Esophagus (tissue), 2 donors: ENCODE measurements at regions not wholly inside any gene's neighbourhood (a gene's known extent, or its start where the extent isn't known, plus 50 kb on each side); places are given as distances from the start of the nearest gene placed in this dataset.

Experiments
- H3K27ac ChIP-seq, 2 donors: one replicate each; pipeline ENCODE4 v1.5.1; 2013; ENCODE audit warnings: low read depth in 2 of 2, mild to moderate bottlenecking in 2 of 2, inconsistent platforms in 1 of 2, low read length in 1 of 2, moderate library complexity in 1 of 2
- H3K27me3 ChIP-seq, 2 donors: one replicate each; pipeline ENCODE4 v1.6.1; 2013; ENCODE audit warnings: low read length in 2 of 2, control low read depth in 1 of 2, mild to moderate bottlenecking in 1 of 2; ENCODE audit not compliant: insufficient read depth in 2 of 2, control insufficient read depth in 1 of 2
- H3K36me3 ChIP-seq, 2 donors: one replicate each; pipeline ENCODE4 v1.6.1; 2013; ENCODE audit warnings: low read length in 1 of 2; ENCODE audit not compliant: control insufficient read depth in 2 of 2, insufficient read depth in 2 of 2
- H3K4me1 ChIP-seq, 2 donors: one replicate each; pipeline ENCODE4 v1.6.1; 2013; ENCODE audit warnings: low read length in 1 of 2; ENCODE audit not compliant: control insufficient read depth in 2 of 2, insufficient read depth in 2 of 2
- H3K4me3 ChIP-seq, 2 donors: one replicate each; pipeline ENCODE4 v1.5.1; 2013; ENCODE audit warnings: low read length in 2 of 2, mild to moderate bottlenecking in 2 of 2, low read depth in 1 of 2, moderate library complexity in 1 of 2
- H3K9me3 ChIP-seq, 2 donors: one replicate each; pipeline ENCODE4 v1.6.1; 2013; ENCODE audit warnings: mild to moderate bottlenecking in 2 of 2, low read depth in 1 of 2, low read length in 1 of 2, moderate library complexity in 1 of 2; ENCODE audit not compliant: control insufficient read depth in 2 of 2, insufficient read depth in 1 of 2
- WGBS, 2 donors: extraction: QIAGEN DNeasy Blood & Tissue Kit; methylation state at CpG; one replicate each; pipeline ENCODE4 v1.1.7; 2013; 5-methylcytosine and 5-hydroxymethylcytosine counted together
- donor health status: healthy with polysubstance abuse.
- donor health status: Bipolar disorder and iron deficiency.

DNA sequence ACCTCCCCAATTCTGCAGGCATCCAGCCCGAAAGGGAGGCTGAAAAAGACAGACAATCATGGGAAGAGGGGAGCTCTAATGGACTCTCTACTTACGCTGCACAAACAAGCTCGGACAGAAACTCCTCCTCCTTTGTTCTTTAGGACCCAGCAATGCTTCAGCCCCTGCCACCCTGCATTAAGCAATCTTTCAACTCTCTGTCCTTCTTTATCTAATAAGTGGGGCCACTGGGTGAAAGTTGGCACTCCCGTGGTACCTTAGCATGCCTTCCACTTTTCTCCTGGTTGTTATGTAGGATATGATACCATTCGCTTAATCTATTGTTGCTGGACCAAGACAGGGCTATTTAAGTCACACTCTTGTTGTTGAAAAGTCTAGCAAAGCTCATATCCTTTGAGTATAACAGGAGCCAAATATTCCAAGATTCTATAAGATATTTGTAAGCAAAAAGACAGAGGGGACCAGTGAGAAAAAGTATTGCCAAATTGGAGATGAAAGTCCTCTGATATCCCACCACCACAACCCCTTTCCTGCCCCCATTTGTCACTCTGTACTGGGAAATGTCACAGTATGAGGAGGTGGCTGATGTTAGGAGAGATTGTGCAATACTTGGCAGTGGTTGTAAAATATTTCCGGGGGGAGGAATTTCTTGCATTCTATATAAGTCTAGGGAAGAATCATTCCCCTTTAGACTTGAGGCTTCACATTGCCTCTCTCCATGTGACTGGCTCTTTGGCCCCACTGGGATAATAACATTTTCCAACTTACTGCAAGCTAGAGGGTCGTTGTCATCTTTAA lies 137.3 kb upstream of the GJB5 start:
- H3K36me3 ChIP-seq: no peaks in the 10 kb centered on the region
- no peaks in the 10 kb centered on the region for H3K27me3 ChIP-seq
- no peak overlapping the region for H3K27ac ChIP-seq
- H3K9me3 ChIP-seq: no peaks in the 10 kb centered on the region
- H3K4me3 ChIP-seq: no peak overlapping the region
- peaks cover 2% of the 10 kb centered on the region in 2 donors for H3K4me1 ChIP-seq
- 52 to 64% methylated on average over 7 of the region's 7 CpGs for WGBS, 2 donors

DNA sequence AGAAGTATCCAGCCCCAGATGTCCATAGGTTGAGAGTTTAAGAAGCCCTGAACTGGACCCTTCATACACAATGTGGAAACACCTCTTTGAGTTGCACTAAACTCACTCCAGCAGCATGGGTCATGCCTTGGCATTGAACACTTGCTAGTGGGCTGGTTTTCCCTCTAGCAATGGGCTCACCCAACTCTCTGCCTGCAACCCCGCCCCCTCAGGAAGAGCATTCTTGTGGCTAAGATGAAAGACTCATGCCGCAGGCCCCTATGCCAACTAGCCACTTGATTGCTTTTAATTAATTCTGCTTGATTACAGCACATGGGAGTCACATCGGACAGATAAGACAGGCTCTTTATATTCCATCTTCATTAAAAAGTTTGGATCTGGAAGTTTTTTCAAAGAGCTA lies 136.5 kb upstream of the GJB5 start:
- Histone ChIP-seq H3K9me3 (no peaks in the 10 kb centered on the region), H3K27ac (no peak overlapping the region), H3K4me3 (no peak overlapping the region), H3K27me3 (no peaks in the 10 kb centered on the region), H3K36me3 (no peaks in the 10 kb centered on the region), H3K4me1 (peaks cover 2% of the 10 kb centered on the region in 2 donors)
- WGBS, 2 donors: 59 to 63% methylated on average over 3 of the region's 3 CpGs

DNA sequence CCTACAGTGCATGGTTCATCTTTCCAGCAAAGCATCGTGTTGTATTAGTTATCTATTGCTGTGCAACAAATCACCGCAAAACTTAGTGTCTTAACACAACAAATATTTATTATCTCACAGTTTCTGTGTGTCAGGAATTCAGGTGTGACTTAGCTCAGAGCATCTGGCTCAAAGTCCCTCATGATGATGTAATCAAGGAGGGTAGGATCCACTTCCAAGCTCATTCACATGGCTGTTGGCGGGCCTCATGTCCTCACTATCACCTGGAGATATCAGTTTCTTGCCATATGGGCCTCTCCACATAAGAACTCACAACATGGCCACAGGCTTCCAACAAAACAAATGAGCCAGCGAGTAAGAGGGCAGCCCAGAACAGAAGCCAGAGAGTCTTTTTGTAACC lies 135.6 kb upstream of the GJB5 start:
- no peak overlapping the region for H3K27ac ChIP-seq
- no peaks in the 10 kb centered on the region for H3K9me3 ChIP-seq
- H3K4me1 ChIP-seq: peaks cover 0 to 2% of the 10 kb centered on the region in 2 donors
- no peaks in the 10 kb centered on the region for H3K27me3 ChIP-seq
- no peak overlapping the region for H3K4me3 ChIP-seq
- no peaks in the 10 kb centered on the region for H3K36me3 ChIP-seq
- WGBS, 2 donors: 66 to 75% methylated on average over 4 of the region's 4 CpGs

GRCh38 chr1:34621916-34622315 lies 132.9 kb upstream of the GJB5 start:
- H3K4me1 ChIP-seq: peaks cover 0 to 2% of the 10 kb centered on the region in 2 donors
- WGBS, 2 donors: 68 to 77% methylated on average over 4 of the region's 4 CpGs
- H3K27me3 ChIP-seq: no peaks in the 10 kb centered on the region
- H3K9me3 ChIP-seq: no peaks in the 10 kb centered on the region
- no peaks in the 10 kb centered on the region for H3K36me3 ChIP-seq
- no peak overlapping the region for H3K4me3 ChIP-seq
- no peak overlapping the region for H3K27ac ChIP-seq

DNA sequence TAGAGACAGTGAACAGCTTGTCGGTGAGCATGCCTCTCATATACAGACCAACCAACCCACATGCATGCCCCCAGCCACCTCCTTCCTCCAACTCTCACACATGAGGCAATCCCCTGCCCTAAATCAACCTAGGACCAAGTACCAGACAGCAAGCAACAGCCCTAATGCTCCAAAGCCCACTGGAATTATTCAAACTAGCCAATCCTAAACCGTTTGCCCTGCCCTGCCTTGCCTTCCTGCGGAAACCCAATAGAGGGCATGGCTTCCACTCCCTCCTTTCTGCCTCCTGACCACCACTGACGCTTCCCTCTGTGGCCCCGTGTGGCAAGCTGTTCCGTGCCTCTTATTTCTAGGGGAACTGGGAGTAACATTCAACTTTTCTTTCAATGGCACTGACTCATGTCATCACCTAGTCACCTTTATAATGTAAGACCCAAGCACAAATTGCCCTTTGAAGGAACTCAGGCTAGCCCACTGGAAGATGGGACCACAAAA lies 129.3 kb upstream of the GJB5 start:
- no peak overlapping the region for H3K4me3 ChIP-seq
- 61 to 65% methylated on average over 6 of the region's 6 CpGs for WGBS, 2 donors

GRCh38 chr1:34627465-34628240 lies 127.2 kb upstream of the GJB5 start:
- no peak overlapping the region for H3K4me3 ChIP-seq
- 70 to 73% methylated on average over 10 of the region's 10 CpGs for WGBS, 2 donors

More for the DNA sequence above, 129.3 kb upstream of the GJB5 start:
- no peaks in the 10 kb centered on the region for H3K4me1 ChIP-seq
- H3K9me3 ChIP-seq: no peaks in the 10 kb centered on the region
- no peaks in the 10 kb centered on the region for H3K27me3 ChIP-seq
- H3K27ac ChIP-seq: no peak overlapping the region
- no peaks in the 10 kb centered on the region for H3K36me3 ChIP-seq

GRCh38 chr1:34631126-34631525 lies 123.7 kb upstream of the GJB5 start:
- Histone ChIP-seq H3K4me1 (no peaks in the 10 kb centered on the region), H3K27ac (no peak overlapping the region), H3K4me3 (no peak overlapping the region), H3K9me3 (no peaks in the 10 kb centered on the region), H3K36me3 (no peaks in the 10 kb centered on the region), H3K27me3 (no peaks in the 10 kb centered on the region)
- WGBS, 2 donors: 88 to 95% methylated on average over 2 of the region's 2 CpGs

More at GRCh38 chr1:34627465-34628240, 127.2 kb upstream of the GJB5 start:
- Histone ChIP-seq H3K9me3 (no peaks in the 10 kb centered on the region), H3K27me3 (no peaks in the 10 kb centered on the region), H3K4me1 (no peaks in the 10 kb centered on the region), H3K27ac (no peak overlapping the region), H3K36me3 (no peaks in the 10 kb centered on the region)

- no peaks in the 10 kb centered on the region for H3K36me3 ChIP-seq
- no peaks in the 10 kb centered on the region for H3K27me3 ChIP-seq
- H3K9me3 ChIP-seq: no peaks in the 10 kb centered on the region
- H3K4me1 ChIP-seq: peaks cover 0 to 5% of the 10 kb centered on the region in 2 donors
- H3K27ac ChIP-seq: peak overlapping the region in 1 of 2 donors; percentile 85
- WGBS, 2 donors: 48 to 53% methylated on average over 6 to 9 of the region's 9 CpGs
- no peak overlapping the region for H3K4me3 ChIP-seq
Observed at GRCh38 chr1:34639701-34640100, 115.1 kb upstream of the GJB5 start.

GRCh38 chr1:34640654-34641401 lies 114.0 kb upstream of the GJB5 start:
- Histone ChIP-seq H3K4me3 (no peak overlapping the region), H3K27ac (peak overlapping the region; percentile 76 to 85), H3K36me3 (no peaks in the 10 kb centered on the region), H3K27me3 (no peaks in the 10 kb centered on the region), H3K9me3 (no peaks in the 10 kb centered on the region), H3K4me1 (peaks cover 0 to 5% of the 10 kb centered on the region in 2 donors)
- WGBS, 2 donors: 45 to 53% methylated on average over 10 of the region's 10 CpGs
